ENCODE measurements at regions not wholly inside any gene's neighbourhood (a gene's known extent, or its start where the extent isn't known, plus 50 kb on each side); places are given as distances from the start of the nearest gene placed in this dataset.

GRCh38 chr4:14000091-14000814 is 372.7 kb upstream of the BOD1L1 start:
- TF ChIP-seq, protein P1, sequence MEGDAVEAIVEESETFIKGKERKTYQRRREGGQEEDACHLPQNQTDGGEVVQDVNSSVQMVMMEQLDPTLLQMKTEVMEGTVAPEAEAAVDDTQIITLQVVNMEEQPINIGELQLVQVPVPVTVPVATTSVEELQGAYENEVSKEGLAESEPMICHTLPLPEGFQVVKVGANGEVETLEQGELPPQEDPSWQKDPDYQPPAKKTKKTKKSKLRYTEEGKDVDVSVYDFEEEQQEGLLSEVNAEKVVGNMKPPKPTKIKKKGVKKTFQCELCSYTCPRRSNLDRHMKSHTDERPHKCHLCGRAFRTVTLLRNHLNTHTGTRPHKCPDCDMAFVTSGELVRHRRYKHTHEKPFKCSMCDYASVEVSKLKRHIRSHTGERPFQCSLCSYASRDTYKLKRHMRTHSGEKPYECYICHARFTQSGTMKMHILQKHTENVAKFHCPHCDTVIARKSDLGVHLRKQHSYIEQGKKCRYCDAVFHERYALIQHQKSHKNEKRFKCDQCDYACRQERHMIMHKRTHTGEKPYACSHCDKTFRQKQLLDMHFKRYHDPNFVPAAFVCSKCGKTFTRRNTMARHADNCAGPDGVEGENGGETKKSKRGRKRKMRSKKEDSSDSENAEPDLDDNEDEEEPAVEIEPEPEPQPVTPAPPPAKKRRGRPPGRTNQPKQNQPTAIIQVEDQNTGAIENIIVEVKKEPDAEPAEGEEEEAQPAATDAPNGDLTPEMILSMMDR (IDR thresholded peaks at IDR 0.05) = no peak
- TF ChIP-seq POLR2A (IDR thresholded peaks at IDR 0.05) = no peak

Measured in vagina (tissue), 2 donors.